Fibroblast of skin of left quadriceps (primary cell): ENCODE measurements at regions not wholly inside any gene's neighbourhood (a gene's known extent, or its start where the extent isn't known, plus 50 kb on each side); places are given as distances from the start of the nearest gene placed in this dataset.

Source experiments
- DNase-seq, 2 experiments: peaks; one replicate each; pipeline ENCODE4 v3.0.0-alpha.2; 2013; ENCODE audit warnings: low read depth in 2 of 2

DNA sequence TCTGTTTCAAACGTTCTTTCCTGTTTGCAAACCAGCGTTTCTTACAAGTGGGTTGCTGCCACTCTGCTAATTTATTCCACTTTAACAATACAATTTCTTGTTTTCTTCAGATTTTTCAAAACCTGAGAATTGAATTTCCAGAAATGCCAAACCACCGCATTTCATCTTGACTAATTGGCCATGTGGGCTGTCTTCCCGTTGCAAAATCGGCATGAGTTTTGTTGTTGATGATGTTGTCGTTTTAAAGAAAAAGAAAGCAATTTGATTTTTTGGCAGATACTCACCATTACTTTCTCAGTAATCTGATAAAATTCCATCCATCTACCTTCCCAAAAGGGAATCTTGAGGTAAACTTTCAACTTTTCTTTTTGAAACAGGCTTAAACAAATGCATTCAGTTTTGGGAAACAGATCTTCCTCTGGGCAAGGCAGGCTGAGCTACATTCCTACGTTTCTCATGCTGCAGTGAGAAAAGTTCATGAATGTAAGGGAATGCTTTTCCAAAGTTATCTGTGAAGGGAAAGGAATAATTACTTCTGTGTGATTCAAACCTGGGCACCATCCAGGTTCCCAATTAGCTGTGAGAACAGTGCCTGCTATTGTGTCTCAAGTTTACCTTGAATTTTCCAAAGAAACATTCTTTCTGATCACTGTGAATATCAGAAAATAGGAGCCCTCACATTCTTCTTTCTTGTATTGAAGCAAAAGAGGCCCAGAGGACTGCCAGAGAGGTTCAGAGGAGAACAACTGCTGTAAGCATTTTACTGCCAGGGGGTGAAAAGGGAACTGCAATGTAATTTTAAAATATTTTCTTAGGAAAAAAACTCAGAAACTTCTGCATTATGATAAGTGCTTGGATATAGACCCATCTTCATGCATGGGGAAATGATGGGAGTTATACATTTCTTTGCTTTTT, 100.7 kb upstream of the TUT7 start:
- DNase-seq: no peak

DNA sequence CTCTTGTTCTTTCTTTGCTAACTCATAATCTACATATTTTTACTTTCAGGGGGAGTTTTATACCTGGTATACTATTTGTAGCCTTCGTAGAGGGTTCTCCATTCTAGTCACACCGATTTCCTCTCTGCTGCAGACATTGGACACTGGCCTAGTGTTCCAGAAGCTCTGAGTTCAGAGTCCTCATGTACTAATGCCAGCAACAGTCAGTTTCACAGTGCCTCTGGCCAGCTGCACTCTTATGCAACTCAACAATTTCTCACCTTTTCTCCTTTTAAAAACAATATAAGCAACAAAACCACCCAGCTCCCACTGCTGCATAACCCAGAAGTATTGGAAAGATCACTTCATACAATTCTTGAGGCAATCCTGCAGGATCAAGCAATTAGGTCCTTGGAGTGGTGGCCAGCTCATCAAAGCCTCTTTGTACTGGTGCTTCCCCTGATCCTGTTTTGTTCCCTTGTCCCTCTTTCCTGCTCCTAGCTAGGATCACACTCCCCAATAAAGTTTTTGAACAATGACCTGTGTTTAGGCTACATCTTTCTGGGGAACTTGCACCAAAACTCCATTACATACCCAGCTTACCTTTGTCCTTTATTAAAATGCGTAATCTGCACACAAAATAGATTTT, 98.1 kb upstream of the TUT7 start:
- no peak for DNase-seq

DNA sequence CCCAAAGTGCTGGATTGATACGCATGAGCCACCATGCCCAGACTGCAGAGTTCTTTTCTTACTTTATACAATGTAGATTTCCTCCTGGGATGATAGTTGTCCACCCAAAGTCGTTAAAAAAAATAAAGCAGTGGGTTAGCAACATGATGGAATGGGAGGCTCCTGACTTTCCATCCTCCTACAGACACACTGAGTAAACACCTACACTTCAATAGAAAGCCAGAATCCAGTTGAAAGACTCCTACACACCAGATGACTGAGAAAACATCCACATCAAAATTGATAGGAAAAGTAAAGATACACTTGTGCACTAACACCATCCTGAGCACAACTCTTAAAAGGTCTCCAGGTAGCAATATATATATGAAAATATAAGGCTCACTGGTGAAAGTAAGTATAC, 95.0 kb upstream of the TUT7 start:
- no peak for DNase-seq

DNA sequence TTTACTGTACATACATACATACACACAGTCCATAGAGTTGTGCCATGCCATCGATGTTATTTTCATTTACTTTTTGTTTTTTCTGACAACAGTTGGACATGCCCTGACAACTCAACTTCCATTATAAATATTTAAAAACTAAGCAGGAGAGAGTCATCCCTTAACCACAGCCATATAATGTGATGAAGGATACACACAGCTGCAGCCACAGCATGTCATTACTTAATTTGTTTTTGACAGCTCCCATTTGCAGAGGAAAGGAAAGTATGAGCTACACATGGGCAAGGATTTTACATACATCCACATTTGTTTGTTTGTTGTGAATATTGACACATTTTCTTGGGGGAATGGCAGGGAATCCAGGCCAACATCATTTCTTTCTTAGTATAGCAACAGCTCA, 91.5 kb upstream of the TUT7 start:
- DNase-seq: no peak

DNA sequence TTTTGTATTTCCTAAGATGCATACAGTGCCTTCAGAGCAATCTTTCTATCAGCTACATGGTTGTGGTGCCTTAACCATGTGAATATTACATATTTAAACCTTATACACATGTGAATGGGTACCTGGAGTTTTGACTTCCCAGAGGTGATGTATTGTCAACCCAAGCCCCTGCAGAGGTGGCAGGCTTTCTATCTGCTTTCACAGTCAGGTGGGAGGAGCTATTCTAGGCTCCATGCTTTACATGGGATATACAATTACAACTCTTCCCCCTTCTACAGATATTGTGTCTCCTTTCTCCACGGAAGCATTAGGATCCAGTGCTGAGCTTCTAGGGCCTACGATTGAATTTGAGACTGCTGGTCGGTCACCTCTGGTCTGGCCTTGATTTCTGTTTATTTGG, 89.8 kb upstream of the TUT7 start:
- no peak for DNase-seq

DNA sequence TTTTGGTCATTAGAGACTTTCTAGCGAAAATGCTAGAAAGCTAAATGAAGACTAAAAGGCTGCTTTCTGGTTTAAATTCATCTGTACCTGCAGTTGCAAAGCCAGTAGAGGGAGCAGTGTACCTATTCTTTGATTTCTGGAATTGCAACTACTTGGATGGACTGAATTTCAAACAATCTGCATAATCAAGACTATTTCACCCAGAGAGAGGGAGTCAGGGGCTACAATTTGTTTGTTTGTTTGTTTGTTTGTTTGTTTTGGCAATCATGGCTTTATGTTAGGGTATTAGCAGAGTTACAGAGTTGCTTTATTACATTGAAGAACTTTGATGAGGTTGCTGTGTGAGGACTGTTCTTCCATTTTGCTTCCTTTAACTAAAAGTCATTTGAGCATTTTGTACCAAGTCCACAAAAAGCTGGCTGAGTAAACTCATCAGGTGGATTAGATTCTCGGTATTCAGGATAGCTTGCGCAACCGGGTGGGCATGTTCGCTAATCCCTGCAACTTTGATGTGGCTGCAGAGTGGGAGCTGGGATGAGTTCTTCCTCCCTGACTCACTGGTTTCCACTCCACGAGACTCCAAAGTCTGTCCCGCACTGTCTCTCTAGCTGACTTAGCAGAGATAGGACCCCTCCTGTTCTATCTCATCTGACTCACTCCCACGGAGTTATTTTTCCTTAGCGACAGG, 80.0 kb upstream of the TUT7 start:
- DNase-seq: peak; percentile 72 to 73

DNA sequence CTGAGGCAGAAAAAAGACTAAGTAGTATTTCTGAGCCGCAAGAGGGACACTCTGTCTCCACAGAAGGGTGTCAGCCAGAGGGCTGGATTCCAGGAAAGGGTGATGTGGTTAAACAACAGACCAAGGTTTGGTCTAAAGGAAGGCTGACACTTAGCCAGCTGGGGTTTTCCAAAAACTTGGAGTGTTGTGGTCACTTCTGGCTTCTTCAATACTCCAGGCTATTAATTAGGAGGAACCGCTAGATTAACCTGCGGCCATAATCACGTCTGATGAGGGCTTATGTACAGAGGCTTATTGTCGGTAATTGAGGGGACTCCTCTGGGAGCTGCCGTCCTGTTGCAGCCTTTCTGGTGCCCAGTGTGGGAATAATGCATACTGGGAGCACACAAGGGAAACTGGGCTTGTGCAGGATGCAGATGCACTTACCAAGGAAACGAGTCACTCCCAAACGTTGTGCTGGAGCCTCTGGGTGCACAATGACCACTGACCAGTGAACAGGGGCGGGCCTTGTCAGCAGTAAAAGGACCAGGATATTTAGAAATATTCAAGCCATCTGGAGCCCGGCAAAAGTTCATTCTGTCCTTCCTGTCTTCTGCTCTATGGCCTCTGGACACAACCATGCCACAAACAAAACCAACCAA, 70.2 kb upstream of the TUT7 start:
- DNase-seq: no peak

DNA sequence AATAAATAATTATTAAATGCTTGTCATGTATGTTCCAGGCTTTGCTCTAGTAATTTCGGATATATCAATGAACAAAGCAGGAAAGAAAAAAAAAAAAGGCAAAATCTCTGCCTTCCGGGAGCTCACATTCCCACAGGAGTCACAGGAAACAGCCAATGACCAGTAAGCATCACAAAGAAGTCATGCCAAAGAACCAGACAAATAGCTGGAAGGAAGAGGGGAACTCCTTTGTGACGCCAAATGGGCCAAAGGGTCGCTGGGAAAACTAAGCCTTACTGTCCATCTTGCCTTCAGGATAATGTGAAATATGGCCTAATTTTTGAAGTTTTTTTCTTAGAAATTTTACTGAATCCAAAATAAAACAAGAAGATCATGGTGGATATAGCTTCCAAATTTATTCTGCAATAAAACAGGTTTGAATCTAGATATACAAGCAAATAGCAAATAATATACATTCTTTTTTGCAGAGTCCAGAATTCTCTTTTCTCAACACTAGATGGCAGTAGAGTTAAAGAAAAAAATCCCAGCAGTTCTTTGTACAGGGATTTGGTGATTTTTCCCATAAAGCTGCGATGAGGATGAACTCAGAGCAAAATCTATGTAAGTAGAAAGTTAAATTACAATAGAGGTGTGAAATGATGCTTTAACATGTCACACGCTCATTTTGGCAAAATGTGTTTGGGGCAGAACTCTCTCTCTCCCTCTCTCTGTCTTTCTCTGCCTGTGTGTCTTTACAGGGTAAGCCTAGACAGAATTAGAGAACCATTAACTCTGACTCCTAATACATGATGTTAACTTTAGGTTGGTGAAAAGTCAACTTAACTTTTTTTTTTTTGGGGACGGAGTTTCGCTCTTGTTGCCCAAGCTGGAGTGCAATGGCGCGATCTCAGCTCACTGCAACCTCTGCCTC, 60.0 kb upstream of the TUT7 start:
- peak; percentile 34 to 40 for DNase-seq

DNA sequence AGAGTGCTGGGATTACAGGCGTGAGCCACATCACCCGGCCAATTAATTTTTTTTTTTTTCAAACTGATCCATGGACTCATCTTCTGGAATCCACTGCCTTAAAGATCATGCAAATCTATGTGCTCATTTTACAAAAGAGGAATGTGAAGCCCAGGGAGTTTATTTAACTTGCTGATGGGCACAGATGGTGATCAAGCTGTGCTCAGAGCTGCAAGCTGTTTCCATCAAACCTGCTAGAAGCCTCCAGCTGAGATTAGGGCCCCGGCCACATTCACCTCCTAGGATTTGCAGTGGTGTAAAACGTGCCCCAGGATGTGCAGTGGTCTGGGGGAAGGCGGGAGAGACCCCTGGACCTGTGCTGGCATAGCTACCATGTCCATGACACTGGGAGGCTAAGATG, 56.1 kb upstream of the TUT7 start:
- DNase-seq: no peak

DNA sequence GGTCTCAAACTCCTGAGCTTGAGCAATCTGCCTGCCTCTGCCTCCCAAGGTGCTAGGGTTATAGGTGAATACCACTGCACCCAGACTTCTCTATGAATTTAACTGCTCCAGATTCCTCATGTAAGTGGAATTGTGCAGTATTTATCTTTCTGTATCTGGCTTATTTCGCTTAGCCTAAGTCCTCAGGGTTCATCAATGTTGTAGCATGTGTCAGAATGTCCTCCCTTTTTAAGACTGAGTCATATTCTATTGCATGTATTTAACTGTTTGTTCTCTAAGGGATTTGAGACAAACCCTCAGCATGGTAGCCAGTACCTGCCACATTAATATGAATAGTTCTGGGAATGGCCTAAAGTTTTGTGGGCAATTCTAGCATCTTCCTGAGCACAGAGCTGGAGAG, 53.9 kb upstream of the TUT7 start:
- DNase-seq: no peak

DNA sequence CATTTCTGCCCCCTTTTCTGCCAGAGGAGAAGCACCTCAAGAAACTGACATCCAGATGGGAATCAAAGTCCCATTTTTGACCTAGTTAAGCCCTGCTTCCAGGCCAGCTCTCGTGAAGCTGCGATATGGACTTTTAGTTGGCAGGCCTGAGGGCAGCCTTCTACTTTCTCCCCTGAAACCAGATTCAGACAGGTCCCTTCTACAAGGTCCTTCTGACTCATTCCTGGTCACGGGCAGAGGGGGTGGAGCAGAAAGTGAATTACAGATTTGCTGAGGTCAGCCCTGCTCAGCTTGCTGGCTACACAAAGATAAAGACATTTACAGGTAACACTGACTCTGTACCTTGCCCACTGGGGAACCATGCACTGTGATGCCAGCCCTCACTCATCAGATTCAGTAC, 52.8 kb upstream of the TUT7 start:
- DNase-seq: no peak

DNA sequence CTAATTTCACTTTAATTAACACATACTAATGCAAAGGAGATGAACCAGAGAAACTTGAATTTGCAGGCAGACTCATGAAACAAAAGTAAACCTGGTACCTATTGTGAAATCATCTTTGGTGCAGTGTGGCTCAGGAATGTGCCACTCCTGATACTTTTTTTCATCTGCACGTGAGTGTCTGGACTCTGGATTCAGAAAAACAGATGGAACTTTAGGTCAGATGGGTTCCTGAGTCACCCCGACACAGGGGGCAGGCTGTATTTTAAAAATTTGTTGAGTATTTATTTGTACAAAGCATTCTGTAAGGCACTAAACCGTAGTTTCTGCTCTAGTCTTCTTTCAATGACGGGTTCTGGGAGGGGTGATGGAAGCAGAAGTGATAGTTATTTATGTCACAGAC, 52.2 kb upstream of the TUT7 start:
- no peak for DNase-seq

DNA sequence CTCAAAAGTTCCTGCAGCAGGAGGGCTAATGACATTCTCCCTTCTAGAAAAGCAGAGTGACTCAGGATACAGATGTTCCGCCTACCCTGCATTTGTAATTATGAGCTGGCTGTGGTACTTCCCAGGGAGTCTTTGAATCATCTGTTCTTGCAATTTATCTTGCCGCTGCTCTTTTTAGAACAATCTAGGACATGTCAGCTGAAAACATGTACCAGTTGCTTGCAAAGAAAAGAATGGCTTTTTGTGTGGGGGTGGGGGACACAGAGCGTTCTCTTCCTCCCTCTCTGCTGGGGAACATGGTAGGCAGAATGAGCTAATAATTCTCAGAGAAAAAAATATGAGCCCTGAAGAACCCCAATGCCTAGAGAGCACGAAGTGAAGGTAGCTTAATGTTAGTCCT, 51.7 kb upstream of the TUT7 start:
- peak; percentile 60 to 64 for DNase-seq

DNA sequence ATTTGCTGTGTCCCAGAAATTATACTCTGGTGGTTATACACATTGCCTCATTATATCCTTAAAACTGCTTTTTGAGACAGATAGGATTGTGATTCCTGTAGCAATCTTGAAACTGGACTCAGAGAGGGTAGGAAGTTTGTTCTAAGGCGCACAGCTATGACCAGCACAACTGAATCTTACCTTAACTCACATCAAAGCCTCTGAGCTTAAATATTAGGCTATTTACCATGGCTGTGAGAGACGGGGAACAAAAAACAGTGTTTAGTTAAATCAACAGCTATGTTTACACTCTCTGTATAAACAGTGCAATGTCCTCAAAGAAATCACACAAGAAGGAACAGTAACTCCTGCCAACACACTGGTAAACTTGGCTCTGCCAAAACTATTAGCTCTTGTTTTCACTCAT, 50.9 kb upstream of the TUT7 start:
- DNase-seq: no peak
